ENCODE measurements at regions not wholly inside any gene's neighbourhood (a gene's known extent, or its start where the extent isn't known, plus 50 kb on each side); places are given as distances from the start of the nearest gene placed in this dataset.

- 58 to 65% methylated on average over 18 of the region's 18 CpGs for WGBS, 2 donors
- no peak for TF ChIP-seq CTCF (IDR thresholded peaks at IDR 0.05)
These were observed 56.5 kb upstream of the COL5A1 start for GRCh38 chr9:134585021-134585561.

GRCh38 chr9:134585746-134586706 lies 55.6 kb upstream of the COL5A1 start:
- FAIRE-seq (no peak), ATAC-seq (no peak), DNase-seq (peak in 2 of 6 donors; percentile 35 to 37)
- Histone ChIP-seq H3K9me3 (no peaks in the 10 kb centered on the region), H3K4me3 (no peak overlapping the region), H3K27me3 (no peaks in the 10 kb centered on the region), H3K4me1 (no peaks in the 10 kb centered on the region), H3K27ac (no peak overlapping the region), H3K36me3 (no peaks in the 10 kb centered on the region)
- TF ChIP-seq CTCF (IDR thresholded peaks at IDR 0.05) = no peak
- intact Hi-C loops (cut with DNase I) = no loop called here
- WGBS, 2 donors = 65 to 70% methylated on average over 28 of the region's 28 CpGs

More at GRCh38 chr9:134585021-134585561, 56.5 kb upstream of the COL5A1 start:
- H3K4me1 ChIP-seq = no peaks in the 10 kb centered on the region
- H3K9me3 ChIP-seq = no peaks in the 10 kb centered on the region
- ATAC-seq (no peak), DNase-seq (peak in 2 of 6 donors; percentile 32 to 47), FAIRE-seq (no peak)
- H3K27me3 ChIP-seq = no peaks in the 10 kb centered on the region
- no peaks in the 10 kb centered on the region for H3K36me3 ChIP-seq
- intact Hi-C loops (cut with DNase I) = no loop called here
- no peak overlapping the region for H3K27ac ChIP-seq
- H3K4me3 ChIP-seq = no peak overlapping the region

DNA sequence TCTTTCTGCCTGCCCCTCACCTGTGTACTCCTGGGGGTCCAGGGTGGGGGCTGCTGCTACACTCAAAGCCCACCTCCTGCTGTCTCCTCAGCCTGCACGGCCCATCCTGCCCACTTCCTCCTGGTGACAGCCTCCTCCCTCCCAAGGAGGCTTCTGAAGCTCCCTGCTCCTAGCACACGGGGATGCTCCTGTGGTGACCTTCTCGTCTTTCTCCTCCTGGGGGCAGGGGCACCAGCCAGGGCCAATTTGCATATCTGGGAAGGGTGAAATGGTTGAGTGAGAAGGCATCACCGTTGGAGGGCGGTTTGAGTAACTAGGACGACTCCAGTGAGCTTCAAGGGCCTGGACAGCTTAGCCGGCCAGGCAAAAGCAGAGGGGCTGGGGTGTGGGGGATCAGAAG lies 51.9 kb upstream of the COL5A1 start:
- WGBS, 2 donors = 31 to 33% methylated on average over 7 of the region's 7 CpGs
- no peak for FAIRE-seq
- intact Hi-C loops (cut with DNase I) = no loop called here

DNA sequence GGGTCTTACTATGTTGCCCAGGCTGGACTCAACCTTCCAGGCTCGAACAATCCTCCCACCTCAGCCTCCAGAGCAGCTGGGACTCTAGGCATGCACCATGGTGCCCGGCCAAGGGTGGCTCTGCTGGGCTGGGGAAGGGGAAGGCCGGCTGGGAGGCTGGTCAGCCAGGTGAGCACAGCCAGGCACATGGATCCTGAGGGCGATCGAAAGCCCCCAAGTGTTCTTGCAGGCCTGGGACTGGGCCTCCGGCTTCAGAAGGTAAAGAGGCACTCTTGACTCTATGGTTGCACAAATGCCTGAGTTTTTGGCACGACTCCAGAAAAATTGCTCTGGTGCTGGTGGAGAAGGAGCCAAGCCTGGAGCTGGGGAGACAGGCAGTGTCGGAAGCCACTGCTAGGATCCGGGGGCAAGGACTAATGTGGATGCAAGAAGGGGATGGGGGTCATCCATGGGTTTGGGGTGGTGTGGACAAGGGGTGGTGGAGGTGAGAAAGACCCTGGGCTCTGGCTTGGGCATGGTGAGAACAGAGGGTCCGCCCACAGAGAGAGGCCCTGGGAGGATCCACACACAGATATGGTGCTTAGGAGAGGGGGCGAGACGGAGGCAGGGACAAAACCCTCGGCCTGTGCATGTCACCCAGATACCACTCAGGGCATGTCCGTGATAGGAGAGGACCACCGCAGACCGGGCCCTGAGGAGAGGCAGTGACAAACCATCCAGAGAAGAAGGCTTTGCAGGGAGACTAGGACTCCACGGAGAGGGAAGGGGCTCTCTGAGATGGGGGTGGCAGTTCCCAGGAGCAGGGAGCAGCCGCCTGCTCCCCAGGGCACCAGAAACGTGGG lies 51.1 kb upstream of the COL5A1 start:
- no peak for ATAC-seq
- no peaks in the 10 kb centered on the region for H3K9me3 ChIP-seq

More for the DNA sequence above, 51.9 kb upstream of the COL5A1 start:
- DNase-seq (peak in 1 of 6 donors; percentile 19), ATAC-seq (no peak)
- no peak overlapping the region for H3K4me3 ChIP-seq
- H3K9me3 ChIP-seq = no peaks in the 10 kb centered on the region
- H3K27ac ChIP-seq = no peak overlapping the region
- H3K36me3 ChIP-seq = no peaks in the 10 kb centered on the region
- no peaks in the 10 kb centered on the region for H3K4me1 ChIP-seq
- TF ChIP-seq CTCF (IDR thresholded peaks at IDR 0.05) = no peak
- no peaks in the 10 kb centered on the region for H3K27me3 ChIP-seq

More for the DNA sequence above, 51.1 kb upstream of the COL5A1 start:
- H3K27ac ChIP-seq = no peak overlapping the region
- intact Hi-C loops (cut with DNase I) = no loop called here
- DNase-seq = peak in 1 of 6 donors; percentile 22
- FAIRE-seq = no peak
- 52 to 59% methylated on average over 19 of the region's 19 CpGs for WGBS, 2 donors
- no peaks in the 10 kb centered on the region for H3K27me3 ChIP-seq
- no peaks in the 10 kb centered on the region for H3K36me3 ChIP-seq
- H3K4me1 ChIP-seq = no peaks in the 10 kb centered on the region
- no peak for TF ChIP-seq CTCF (IDR thresholded peaks at IDR 0.05)
- no peak overlapping the region for H3K4me3 ChIP-seq

Data from pancreas (tissue), 10 donors.